Endometrial microvascular endothelial cells (primary cell): ENCODE measurements at regions not wholly inside any gene's neighbourhood (a gene's known extent, or its start where the extent isn't known, plus 50 kb on each side); places are given as distances from the start of the nearest gene placed in this dataset.

Experiments
- in situ Hi-C: cut with HindIII; loops from 2 replicates; pipeline ENCODE4 v1.10.0; 2017; ENCODE audit warnings: low sequenced_read_pairs, low pct_unique_long_range_greater_than_20kb; ENCODE audit errors: inconsistent ontology term

DNA sequence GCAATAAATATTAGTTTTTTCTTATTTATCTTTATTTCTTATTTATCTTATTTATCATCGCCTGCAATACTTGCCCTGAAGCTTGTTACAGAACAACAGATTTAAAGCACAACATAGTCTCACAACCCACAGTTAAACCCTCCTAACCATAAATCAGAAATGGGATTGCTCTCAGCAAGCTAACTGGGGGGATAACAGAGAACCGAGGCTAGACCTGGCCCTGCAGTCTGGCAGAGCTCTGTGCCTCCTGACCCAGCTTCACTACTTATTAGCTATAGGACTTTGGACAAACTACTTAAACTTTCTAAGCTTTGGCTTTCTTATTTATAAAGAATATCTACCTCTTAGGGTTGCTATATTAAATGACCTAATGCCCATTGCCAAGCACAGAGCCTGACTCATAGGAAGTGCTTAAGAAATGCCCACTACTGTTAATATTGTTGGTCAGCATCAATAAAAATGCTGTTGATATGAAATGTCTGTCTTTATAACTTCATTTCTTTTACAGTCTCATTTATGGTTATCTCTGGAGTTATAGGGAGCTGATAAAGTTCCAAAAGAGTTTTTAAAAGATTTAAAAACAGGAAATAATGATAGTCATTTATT lies 87.9 kb upstream of the BEND6 start:
- in situ Hi-C loops, result no loop called here

- in situ Hi-C loops, result no loop called here
Measured at GRCh38 chr6:56865081-56865875, 89.6 kb upstream of the BEND6 start.

DNA sequence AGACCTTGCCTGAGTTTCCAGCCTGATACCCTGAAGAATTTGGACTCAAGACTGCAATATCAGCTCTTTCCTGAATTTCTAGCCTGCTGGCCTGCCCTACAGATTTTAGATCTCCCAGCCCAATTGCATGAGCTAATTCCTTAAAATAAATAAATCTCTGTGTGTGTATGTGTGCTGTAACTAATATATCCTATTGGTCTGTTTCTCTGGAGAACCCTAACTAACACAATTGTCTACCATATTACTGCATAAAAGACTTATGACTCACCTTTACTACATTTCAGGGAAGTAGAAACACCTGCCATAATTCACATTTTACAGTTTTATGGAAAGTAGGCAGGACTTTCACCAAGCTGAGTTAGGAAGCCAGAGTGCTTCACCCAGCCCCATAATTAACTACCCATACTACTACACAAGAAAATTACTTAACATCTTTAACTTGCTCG lies 90.7 kb upstream of the BEND6 start:
- in situ Hi-C loops, result no loop called here

GRCh38 chr6:56863366-56863765 lies 91.5 kb upstream of the BEND6 start:
- in situ Hi-C loops, result no loop called here

GRCh38 chr6:56862415-56863175 lies 92.3 kb upstream of the BEND6 start:
- in situ Hi-C loops, result no loop called here

DNA sequence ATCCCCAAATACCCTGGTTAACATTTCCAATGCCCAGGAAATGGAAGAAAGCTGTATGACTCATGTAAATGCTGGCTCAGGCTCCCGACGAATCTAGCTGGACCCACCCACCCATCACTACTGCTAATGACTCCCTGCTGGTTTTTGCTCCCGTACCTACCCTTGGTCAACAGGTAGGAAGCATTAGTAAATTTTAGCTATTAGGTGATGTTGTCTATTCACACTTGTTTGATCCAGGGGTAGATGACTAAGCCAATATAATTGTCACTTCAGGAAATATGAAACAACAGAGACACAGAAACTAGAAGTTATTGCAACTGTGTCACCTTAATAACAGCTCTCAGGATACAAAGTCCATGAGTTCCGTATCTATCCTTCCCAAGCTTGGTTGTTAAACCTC lies 94.4 kb upstream of the BEND6 start:
- in situ Hi-C loops, result no loop called here

GRCh38 chr6:56856036-56856580 lies 98.8 kb upstream of the BEND6 start:
- in situ Hi-C loops, result no loop called here

DNA sequence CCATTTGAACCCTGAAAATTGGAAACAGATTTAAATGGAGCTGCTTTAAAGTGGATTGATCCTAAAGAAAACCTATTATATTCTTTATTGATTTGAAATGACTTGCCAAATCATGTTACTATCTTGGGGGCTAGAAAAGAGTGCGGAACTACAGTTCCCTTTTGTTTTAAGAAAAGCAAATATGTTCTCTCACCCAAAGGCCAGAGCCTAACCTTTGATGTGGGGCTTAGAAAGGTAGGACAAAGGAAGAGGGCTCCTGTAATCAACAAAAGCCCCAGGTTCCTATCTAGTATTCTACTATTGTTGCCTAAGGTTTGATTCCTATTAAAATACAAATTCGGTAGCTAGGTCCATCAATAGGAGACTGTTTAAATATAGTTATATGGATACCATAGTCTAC lies 100.8 kb upstream of the BEND6 start:
- in situ Hi-C loops, result no loop called here

DNA sequence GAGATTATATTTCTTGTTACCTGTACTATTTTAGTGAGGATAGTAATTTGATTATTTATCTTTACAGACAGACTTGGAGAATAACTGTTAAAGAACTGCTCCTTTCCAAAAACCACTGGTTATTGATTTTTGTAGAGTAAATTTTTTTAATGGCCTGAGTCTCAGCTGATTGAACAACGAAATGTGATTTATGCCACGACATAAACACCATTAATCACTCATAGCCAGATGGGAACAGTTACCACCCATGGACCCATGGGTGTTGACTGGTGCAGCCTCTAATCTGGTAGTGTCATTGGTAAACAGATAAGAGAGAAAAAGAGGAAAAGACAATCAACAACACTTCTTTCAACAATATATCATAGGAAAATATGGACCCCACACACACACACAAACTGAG lies 101.4 kb upstream of the BEND6 start:
- in situ Hi-C loops, result no loop called here

DNA sequence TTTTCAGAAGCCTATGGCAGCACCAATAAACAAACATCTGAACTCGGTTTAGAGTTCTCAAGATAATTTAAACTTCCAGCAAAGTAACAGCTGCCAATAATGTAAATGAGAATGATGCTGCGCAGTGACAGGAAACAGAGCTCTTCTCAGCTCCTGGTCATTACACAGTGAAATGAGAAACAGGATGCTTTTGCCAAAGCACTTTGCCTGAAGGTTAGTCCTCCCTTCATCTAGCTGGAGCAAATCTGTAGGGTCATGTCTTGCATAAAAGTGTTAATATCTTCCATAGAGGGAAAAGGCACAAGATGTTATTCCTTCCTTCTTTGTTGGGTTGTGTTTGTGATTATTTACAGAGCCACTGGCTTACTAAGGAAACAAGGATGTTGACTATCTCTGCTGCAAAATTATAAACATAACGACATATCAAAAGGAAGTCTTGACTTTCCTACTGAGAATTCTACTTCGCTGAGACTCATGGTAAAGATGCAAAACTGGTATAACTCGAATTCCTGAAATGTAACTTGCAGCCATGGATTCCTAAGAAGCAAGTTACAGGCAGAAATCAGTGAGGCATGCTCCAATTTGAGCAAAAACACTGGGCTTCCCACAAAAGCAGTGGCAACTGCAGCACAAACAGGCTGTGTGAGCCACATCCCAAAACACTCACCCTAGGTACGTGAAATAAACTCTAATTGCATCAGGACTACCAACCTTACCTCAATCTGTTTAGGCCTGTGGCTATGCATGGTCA lies 102.5 kb upstream of the BEND6 start:
- in situ Hi-C loops, result no loop called here

DNA sequence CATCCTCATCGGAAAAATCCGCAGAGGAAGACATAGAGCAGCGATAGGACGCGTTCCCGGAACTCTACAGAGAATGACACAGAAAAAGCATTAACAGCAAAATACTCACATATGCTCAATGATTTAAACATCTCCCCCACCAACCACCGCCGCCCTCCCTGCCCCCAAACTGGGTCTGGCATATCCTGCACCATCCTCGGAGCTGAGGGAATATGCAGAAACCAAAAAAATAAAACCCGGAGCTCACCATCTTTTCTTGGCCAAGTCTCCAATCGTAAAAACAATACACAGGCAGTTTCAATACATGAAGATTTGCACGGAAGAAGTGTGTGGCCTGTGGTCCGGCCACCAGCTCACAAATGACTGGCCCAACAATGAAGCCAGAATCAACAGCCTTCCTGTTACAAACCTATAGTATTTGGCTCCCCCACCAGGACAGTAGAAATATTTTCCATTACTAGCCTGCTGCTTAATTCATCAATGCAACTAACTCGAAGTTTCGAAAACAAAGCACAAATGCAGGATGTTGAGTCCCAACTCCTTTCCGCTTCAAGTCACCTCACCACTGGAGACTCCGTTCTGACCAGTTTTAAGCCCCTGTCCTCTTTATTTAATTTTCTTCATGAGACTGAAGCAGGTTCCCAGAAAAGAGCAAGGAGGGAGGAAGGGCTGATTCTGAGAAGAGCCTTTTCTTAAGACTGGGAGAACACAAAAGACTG lies 103.2 kb upstream of the BEND6 start:
- in situ Hi-C loops, result no loop called here

DNA sequence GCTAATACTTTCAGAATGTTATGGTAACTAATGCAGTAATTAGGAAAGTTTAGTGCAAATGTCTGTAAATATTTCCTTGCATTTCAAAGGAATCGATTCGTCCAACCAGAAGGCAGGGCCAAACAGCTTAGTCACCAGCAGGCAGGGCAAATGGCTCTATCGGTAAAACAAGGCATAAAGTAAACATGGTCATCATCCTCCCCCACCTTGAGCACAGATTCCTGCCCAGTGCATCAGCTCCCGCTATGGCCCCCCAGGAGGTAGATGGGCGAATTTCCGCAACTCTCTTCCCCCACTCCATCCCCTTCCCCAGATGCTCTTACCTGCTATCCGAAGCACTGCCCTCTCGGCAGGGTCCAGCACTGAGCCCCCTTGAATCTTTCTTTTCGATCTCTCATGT lies 103.8 kb upstream of the BEND6 start:
- in situ Hi-C loops, result no loop called here

- in situ Hi-C loops, result no loop called here
Measured at GRCh38 chr6:56850626-56851025, 104.3 kb upstream of the BEND6 start.

DNA sequence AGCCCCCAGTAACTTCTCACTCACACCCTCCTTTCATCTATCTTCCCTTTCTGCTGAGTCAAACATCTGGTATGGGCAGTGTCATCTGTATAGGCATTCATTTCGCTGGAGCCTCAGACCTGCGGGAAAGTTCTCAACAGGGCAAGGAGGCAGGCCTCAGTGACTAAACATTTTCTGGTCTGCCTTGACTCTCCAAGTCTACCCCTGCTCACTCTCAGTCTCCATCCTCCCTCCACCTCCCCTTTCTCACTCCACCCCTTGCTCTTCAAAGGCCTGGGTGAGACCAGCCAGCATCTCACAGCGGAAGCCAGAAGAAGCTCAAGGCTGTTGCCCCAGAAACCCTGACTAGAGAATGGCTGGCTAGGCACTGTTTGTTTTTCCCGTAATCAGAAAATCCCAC lies 105.0 kb upstream of the BEND6 start:
- in situ Hi-C loops, result no loop called here

DNA sequence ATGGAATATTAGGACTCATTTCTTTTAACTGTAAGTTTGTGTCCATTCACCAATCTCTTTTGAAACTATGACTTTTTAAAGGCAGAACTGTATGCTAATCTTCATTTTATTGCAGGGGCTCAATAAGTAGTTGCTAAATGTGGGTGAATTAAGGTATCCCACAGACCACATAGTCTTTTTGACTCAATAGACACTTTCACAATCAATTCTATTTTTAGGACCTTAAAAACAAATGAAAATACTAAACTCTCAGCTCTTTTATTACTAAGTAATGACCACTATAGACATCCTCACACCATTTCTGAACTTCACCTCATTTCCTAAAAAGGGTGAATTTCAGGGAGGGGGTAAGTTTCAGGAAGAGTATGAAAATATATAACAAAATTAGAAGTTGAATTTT lies 106.8 kb upstream of the BEND6 start:
- in situ Hi-C loops, result no loop called here

DNA sequence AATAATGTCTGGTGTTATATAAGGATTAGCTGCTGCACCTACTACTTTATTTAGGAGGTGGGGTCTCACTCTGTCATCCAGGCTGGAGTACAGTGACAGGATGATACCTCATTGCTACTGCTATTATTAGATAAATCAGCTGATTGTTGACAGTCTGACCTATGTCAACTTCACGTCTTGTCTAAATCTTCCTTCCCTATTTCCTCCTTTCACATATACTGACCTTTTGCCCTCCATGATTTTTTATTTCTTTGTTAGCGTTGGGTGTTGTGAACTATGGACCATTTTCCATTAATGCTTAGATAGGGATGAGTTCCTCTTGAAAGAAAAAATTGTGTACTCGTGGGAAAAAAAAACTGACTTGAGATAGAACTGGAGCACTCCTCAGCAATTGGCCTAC lies 109.9 kb upstream of the BEND6 start:
- in situ Hi-C loops, result no loop called here

GRCh38 chr6:56843476-56844349 lies 111.2 kb upstream of the BEND6 start:
- in situ Hi-C loops, result no loop called here
